SU-DHL-6 (cell line): ENCODE measurements at regions not wholly inside any gene's neighbourhood (a gene's known extent, or its start where the extent isn't known, plus 50 kb on each side); places are given as distances from the start of the nearest gene placed in this dataset.

Source experiments
- CTCF ChIP-seq: fragments of 200-600 bp; sonication (generic); IDR thresholded peaks from one replicate; pipeline ENCODE4 v1.5.1; 2017; ENCODE audit warnings: antibody characterized with exemption, mild to moderate bottlenecking, low read length, moderate library complexity; ENCODE audit not compliant: insufficient read depth, poor library complexity, severe bottlenecking
- EZH2phosphoT487 ChIP-seq: fragments of 200-600 bp; sonication (generic), shearing (Covaris generic); conservative IDR thresholded peaks from 2 replicates; pipeline ENCODE4 v1.6.1; 2018; ENCODE audit warnings: mild to moderate bottlenecking, antibody characterized with exemption, low read length, moderate library complexity, mixed read lengths

DNA sequence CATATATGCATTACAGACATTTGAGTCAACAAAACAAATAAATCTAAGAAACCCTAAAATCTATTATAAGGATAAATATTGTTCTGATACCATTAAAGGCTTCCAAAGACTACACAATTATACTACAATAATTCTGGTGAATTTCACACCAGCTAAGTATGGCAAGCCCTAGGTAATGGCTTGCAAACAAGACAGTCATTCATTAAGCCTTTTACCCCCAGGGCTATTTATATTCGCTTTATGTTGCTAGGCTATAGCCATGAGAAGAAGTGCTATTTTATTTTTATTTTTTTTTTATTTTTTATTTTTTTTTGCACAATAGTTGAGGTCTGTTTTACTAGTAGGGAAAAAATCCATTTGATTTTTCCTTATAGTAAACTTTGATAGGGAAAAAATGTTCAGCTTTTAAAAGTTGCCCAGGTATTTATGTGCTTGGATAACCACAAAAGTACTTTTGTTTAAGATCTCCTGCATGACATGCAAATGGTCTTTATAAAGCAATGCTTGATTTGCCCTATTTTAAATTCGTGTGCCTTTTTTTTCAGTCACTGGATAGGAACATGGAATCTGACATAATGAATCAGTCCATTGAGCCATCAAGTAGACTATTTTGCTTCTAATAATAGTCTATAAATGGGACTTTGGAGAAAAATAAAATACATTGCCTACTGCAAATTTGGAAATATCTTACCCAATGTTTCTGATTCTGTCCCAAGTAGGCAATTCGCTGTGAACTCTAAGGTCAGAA is 946.3 kb upstream of the COX7C start:
- TF ChIP-seq CTCF (no peak), EZH2phosphoT487 (no peak)
